ENCODE measurements at regions not wholly inside any gene's neighbourhood (a gene's known extent, or its start where the extent isn't known, plus 50 kb on each side); places are given as distances from the start of the nearest gene placed in this dataset.
"Not testable (repeated sequence)": the region's sequence is repeated elsewhere in the genome, so short reads cannot be mapped to it uniquely, and the experiment has no call there.

GRCh38 chr4:181020456-181020855 is 1222.7 kb upstream of the TENM3 start:
- WGBS, 4 donors: 40 to 57% (median 49%) methylated on average over 3 of the region's 3 CpGs

DNA sequence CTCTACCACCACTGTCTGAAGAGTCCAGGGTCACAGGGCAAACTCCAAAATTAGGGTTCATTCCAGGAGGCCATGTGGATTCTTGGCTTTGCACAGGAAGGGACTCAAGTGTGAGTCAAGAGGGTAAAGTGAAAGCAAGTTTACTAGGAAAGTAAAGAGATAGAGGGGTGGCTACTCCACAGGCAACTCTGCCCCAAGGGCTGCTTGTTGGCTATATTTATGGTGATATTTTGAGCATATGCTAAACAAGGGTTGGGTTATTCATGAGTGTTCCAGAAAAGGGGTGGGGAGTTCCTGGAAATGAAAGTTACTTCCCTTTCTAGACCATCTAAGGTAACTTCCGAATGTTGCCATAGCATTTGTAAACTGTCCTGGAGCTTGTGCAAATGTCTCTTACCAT is 1222.0 kb upstream of the TENM3 start:
- DNase-seq: no peak
- intact Hi-C loops (cut with DNase I): no loop called here
- Histone ChIP-seq H3K4me3 (no peak overlapping the region), H3K36me3 (no peaks in the 10 kb centered on the region), H3K27ac (no peak overlapping the region), H3K4me1 (no peaks in the 10 kb centered on the region), H3K9me3 (peaks cover 0 to 3% (median 0%) of the 10 kb centered on the region in 12 donors), H3K27me3 (no peaks in the 10 kb centered on the region)
- 89 to 93% (median 90%) methylated on average over 1 of the region's 1 CpG for WGBS, 4 donors
- no peak for ATAC-seq
- TF ChIP-seq POLR2A (IDR thresholded peaks at IDR 0.05): no peak
- no peak for TF ChIP-seq CTCF (IDR thresholded peaks at IDR 0.05)

More at GRCh38 chr4:181020456-181020855, 1222.7 kb upstream of the TENM3 start:
- H3K27me3 ChIP-seq: no peaks in the 10 kb centered on the region
- no peak overlapping the region for H3K27ac ChIP-seq
- no peak for TF ChIP-seq CTCF (IDR thresholded peaks at IDR 0.05)
- TF ChIP-seq POLR2A (IDR thresholded peaks at IDR 0.05): no peak
- peaks cover 0 to 3% (median 0%) of the 10 kb centered on the region in 12 donors for H3K9me3 ChIP-seq
- H3K36me3 ChIP-seq: no peaks in the 10 kb centered on the region
- DNase-seq (no peak), ATAC-seq (no peak)
- intact Hi-C loops (cut with DNase I): no loop called here
- no peak overlapping the region for H3K4me3 ChIP-seq
- H3K4me1 ChIP-seq: no peaks in the 10 kb centered on the region

GRCh38 chr4:181030135-181030921 is 1212.9 kb upstream of the TENM3 start:
- H3K4me3 ChIP-seq; H3K27ac ChIP-seq; H3K27me3 ChIP-seq; H3K9me3 ChIP-seq; DNase-seq; intact Hi-C loops (cut with DNase I); H3K36me3 ChIP-seq; H3K4me1 ChIP-seq; ATAC-seq: not testable (repeated sequence)
- 86 to 92% (median 90%) methylated on average over 13 to 14 of the region's 14 CpGs for WGBS, 4 donors

DNA sequence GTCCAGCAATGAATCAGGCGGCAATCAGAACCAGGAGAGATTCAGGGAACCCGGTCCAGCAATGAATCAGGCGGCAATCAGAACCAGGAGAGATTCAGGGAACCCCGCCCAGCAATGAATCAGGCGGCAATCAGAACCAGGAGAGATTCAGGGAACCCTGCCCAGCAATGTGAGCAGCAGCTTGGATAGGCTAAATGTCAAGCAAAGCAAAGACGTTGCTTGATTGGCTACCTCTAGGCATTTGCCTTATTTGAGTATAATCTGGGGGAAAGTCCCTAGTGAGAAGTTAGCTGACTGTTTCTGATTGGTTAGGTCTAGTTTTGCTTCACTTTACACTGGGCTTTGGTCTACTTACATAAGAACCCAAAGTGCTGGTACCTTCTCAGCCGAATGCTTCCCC is 1212.2 kb upstream of the TENM3 start:
- DNase-seq (no peak), ATAC-seq (no peak)
- intact Hi-C loops (cut with DNase I): no loop called here
- WGBS, 4 donors: 88 to 95% (median 92%) methylated on average over 7 of the region's 7 CpGs
- Histone ChIP-seq H3K27ac (no peak overlapping the region), H3K36me3 (no peaks in the 10 kb centered on the region), H3K4me1 (no peaks in the 10 kb centered on the region), H3K4me3 (no peak overlapping the region), H3K27me3 (no peaks in the 10 kb centered on the region), H3K9me3 (no peaks in the 10 kb centered on the region)
- TF ChIP-seq CTCF (IDR thresholded peaks at IDR 0.05): no peak
- TF ChIP-seq POLR2A (IDR thresholded peaks at IDR 0.05): no peak

DNA sequence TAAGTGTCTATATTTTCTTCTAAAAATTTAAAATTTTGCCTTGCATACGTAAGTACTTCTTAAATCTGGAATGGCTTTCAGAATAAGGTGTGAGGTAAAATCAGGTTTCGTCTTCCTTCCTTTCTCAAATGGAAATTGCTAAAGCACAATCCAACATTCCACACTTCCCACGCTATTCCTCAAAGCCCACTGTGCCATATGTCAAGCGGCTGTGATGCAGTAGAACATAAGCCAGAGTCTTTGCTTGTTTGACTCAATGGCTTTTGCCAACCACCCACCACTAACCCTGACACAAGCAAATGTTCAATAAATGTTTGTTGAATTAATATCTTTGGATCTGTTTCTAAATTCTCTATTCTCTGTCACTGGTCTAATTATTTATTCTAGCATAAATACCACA is 1199.7 kb upstream of the TENM3 start:
- DNase-seq: no peak
- no peak overlapping the region for H3K27ac ChIP-seq
- H3K4me1 ChIP-seq: no peaks in the 10 kb centered on the region
- no peak overlapping the region for H3K4me3 ChIP-seq
- no peaks in the 10 kb centered on the region for H3K36me3 ChIP-seq
- peaks cover 0 to 2% (median 0%) of the 10 kb centered on the region in 12 donors for H3K9me3 ChIP-seq
- TF ChIP-seq POLR2A (IDR thresholded peaks at IDR 0.05) (no peak), CTCF (IDR thresholded peaks at IDR 0.05) (no peak)
- ATAC-seq: no peak
- intact Hi-C loops (cut with DNase I): no loop called here
- WGBS, 4 donors: 74 to 83% (median 82%) methylated on average over 4 of the region's 4 CpGs
- H3K27me3 ChIP-seq: no peaks in the 10 kb centered on the region

Data from heart left ventricle (tissue), 16 donors.